Ovary (tissue), 7 donors: ENCODE measurements at regions not wholly inside any gene's neighbourhood (a gene's known extent, or its start where the extent isn't known, plus 50 kb on each side); places are given as distances from the start of the nearest gene placed in this dataset.

Experiments
- DNase-seq, 5 donors: peaks; one replicate each; pipeline ENCODE4 v3.0.0-alpha.2; 2019 to 2020
- H3K27ac ChIP-seq, 2 donors: fragments of 200-600 bp; one replicate each; pipeline versions ENCODE4 v1.5.1 to v1.8.0; 2019 to 2022
- H3K27me3 ChIP-seq: fragments of 200-600 bp; one replicate; pipeline ENCODE4 v1.8.0; 2022
- H3K36me3 ChIP-seq: fragments of 200-600 bp; sonication (generic); one replicate; pipeline ENCODE4 v1.5.1; 2019
- H3K4me1 ChIP-seq: one replicate; pipeline ENCODE4 v1.8.1; 2013; ENCODE audit warnings: mild to moderate bottlenecking, moderate library complexity; ENCODE audit not compliant: insufficient read depth
- H3K4me3 ChIP-seq: fragments of 200-600 bp; sonication (generic); one replicate; pipeline ENCODE4 v1.5.1; 2017
- H3K9me3 ChIP-seq, 2 donors: fragments of 200-600 bp in 1 of 2; sonication (generic) in 1 of 2; one replicate each; pipeline versions ENCODE4 v1.5.1 to v1.8.1; 2013 to 2019; ENCODE audit warnings: mild to moderate bottlenecking in 1 of 2, moderate library complexity in 1 of 2
- CTCF ChIP-seq, 3 donors: fragments of 450-650 bp in 2 of 3; fragments of 200-600 bp in 1 of 3; IDR thresholded peaks; one replicate each; pipeline versions ENCODE4 v1.5.1 to v1.8.0; 2016 to 2022; ENCODE audit warnings: antibody characterized with exemption in 3 of 3, mild to moderate bottlenecking in 1 of 3
- EP300 ChIP-seq: sonication (generic); formaldehyde crosslinking; IDR thresholded peaks from one replicate; pipeline ENCODE4 v1.6.1; 2017; ENCODE audit warnings: antibody characterized with exemption
- POLR2A ChIP-seq: fragments of 450-650 bp; IDR thresholded peaks from one replicate; pipeline ENCODE4 v1.6.1; 2017; ENCODE audit warnings: antibody characterized with exemption, mild to moderate bottlenecking, moderate library complexity
- WGBS, 3 donors: extraction: QIAGEN DNeasy Blood & Tissue Kit in 1 of 3; methylation state at CpG; one replicate each; pipeline versions ENCODE4 v1.1.5 to v1.1.7; 2013 to 2017; 5-methylcytosine and 5-hydroxymethylcytosine counted together
- intact Hi-C, 4 donors: fragments of 100-400 bp; cut with DNase I; formaldehyde crosslinking; loops; one replicate each; pipeline versions ENCODE4 v1.11.0 to v1.15.1; 2022 to 2023
- donor health status: DM: no; HTN: no; CAD: no; lungs with moderate emphysema.
- donor health status: DM: no; HTN: no; CAD: no.
- donor health status: Bipolar disorder and iron deficiency.
- donor health status: DM: no; HTN: no; CAD: no.
- donor health status: DM: yes; HTN: yes; CAD: no.

- intact Hi-C loops: no loop called here
- Histone ChIP-seq H3K27me3 (no peaks in the 10 kb centered on the region), H3K9me3 (no peaks in the 10 kb centered on the region), H3K4me1 (no peaks in the 10 kb centered on the region), H3K4me3 (no peak overlapping the region), H3K36me3 (no peaks in the 10 kb centered on the region), H3K27ac (no peak overlapping the region)
- no peak for TF ChIP-seq EP300
- TF ChIP-seq CTCF (IDR thresholded peaks at IDR 0.05): no peak
- no peak for TF ChIP-seq POLR2A
- 84 to 91% (median 90%) methylated on average over 8 of the region's 8 CpGs for WGBS, 3 donors
- DNase-seq: no peak
Measured at GRCh38 chr2:30341500-30342267, 105.4 kb upstream of the LCLAT1 start.

GRCh38 chr2:30346471-30347169, 100.4 kb upstream of the LCLAT1 start:
- TF ChIP-seq EP300: no peak
- TF ChIP-seq CTCF (IDR thresholded peaks at IDR 0.05): no peak
- TF ChIP-seq POLR2A: no peak
- Histone ChIP-seq H3K4me1 (no peaks in the 10 kb centered on the region), H3K27ac (peak overlapping the region in 1 of 2 donors; percentile 64), H3K27me3 (no peaks in the 10 kb centered on the region), H3K4me3 (peak overlapping the region; percentile 28), H3K9me3 (no peaks in the 10 kb centered on the region), H3K36me3 (no peaks in the 10 kb centered on the region)
- peak; percentile 80 to 83 (median 83) for DNase-seq
- WGBS, 3 donors: 13 to 21% (median 15%) methylated on average over 19 to 21 of the region's 21 CpGs
- intact Hi-C loops: no loop called here

GRCh38 chr2:30348825-30349224, 98.2 kb upstream of the LCLAT1 start:
- no peaks in the 10 kb centered on the region for H3K27me3 ChIP-seq
- no peak overlapping the region for H3K4me3 ChIP-seq
- TF ChIP-seq EP300 (no peak), CTCF (IDR thresholded peaks at IDR 0.05) (no peak), POLR2A (no peak)
- WGBS, 3 donors: 91 to 94% (median 92%) methylated on average over 3 of the region's 3 CpGs
- DNase-seq: no peak
- no peaks in the 10 kb centered on the region for H3K9me3 ChIP-seq
- intact Hi-C loops: no loop called here
- no peak overlapping the region for H3K27ac ChIP-seq
- no peaks in the 10 kb centered on the region for H3K36me3 ChIP-seq
- H3K4me1 ChIP-seq: no peaks in the 10 kb centered on the region

GRCh38 chr2:30349691-30350090, 97.4 kb upstream of the LCLAT1 start:
- Histone ChIP-seq H3K36me3 (no peaks in the 10 kb centered on the region), H3K27ac (no peak overlapping the region), H3K27me3 (no peaks in the 10 kb centered on the region), H3K4me1 (no peaks in the 10 kb centered on the region), H3K9me3 (no peaks in the 10 kb centered on the region), H3K4me3 (no peak overlapping the region)
- no peak for DNase-seq
- intact Hi-C loops: no loop called here
- 88 to 93% (median 92%) methylated on average over 7 of the region's 7 CpGs for WGBS, 3 donors
- TF ChIP-seq EP300 (no peak), POLR2A (no peak), CTCF (IDR thresholded peaks at IDR 0.05) (no peak)
